ENCODE measurements at regions not wholly inside any gene's neighbourhood (a gene's known extent, or its start where the extent isn't known, plus 50 kb on each side); places are given as distances from the start of the nearest gene placed in this dataset.

- DNase-seq (ENCODE audit: low spot score) = no peak
Observed at GRCh38 chr5:107263387-107264018, 407.2 kb downstream of the EFNA5 start.

DNA sequence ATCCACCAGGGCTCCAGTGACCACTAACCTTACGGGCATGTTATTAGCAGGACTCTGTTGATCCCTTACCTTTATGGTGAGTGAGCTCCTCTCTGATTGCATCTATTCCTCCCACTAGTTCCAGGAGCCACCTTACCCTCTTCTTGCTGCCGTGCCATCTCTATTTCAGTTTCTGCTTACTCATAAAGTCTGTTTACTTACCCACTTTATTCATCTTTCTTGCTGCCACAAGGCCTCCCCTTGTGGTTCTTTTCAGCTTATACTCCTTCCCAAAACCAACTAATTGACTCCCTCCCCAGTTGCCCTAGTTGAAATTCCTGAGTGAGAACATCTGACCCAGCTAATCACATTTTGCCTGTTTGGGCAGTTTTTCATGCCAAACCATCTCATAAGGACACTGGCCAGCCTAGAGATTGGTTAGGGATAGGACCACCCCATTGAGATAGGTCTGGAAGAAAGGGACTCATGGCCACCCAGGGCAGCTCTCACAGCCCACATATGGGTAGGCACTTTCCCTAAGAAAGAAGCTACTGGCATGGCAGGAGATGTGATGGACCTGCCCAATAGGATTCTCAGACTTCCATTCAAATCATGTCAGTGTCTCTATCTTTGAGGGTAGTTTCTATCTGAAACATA lies 412.7 kb downstream of the EFNA5 start:
- DNase-seq (ENCODE audit: low spot score) = no peak

GRCh38 chr5:107254902-107255234 lies 415.9 kb downstream of the EFNA5 start:
- no peak for DNase-seq (ENCODE audit: low spot score)

DNA sequence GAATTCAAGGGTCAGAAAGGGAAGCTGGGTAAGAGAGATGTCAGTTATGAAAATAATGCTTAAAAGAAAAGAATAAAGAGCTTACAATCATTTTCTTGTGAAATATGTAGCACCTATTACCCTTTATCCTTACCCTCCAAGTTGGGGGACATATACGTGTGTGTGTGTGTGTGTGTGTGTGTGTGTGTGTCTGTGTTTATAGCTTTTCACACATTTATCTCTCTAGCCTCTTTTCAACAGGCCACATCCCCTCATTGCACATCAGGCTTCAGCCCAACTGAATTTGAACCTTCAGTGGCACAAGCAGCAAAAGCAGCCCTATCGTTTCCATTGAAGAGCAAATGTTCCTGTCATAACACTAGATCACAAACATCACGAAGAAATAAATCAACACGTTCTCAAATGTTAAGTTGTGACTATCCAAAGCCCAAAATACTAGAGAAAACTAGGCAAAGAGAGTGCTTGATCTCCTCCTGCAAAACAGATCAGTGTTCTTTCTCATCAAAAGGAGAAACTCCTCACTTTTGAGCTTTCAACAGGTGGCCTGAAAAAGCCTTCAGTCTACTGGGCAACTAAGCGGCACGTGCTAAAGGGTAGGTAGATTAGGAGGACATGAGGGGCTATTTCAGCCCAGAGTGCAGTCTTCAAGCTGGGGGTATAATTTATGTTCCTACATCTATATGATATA lies 416.4 kb downstream of the EFNA5 start:
- no peak for DNase-seq (ENCODE audit: low spot score)

DNA sequence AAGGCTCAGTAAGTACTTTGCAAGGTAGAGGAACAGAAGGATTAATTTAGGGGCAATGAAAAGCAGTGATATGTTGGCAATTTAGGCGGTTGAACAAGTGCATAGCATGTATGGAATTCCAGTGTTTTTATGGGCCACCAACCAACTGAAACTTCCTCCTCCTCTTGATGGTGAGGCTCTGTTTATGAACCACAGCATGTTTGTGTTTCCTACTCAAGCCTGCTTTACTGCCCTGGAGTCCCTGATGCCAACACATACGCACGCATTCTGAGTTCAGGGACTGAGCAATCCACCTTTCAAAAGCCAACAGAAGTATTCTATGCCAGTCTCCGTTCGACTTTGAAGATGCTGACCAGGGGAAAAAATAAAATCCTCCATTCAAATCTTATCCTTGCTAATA lies 417.5 kb downstream of the EFNA5 start:
- DNase-seq (ENCODE audit: low spot score) = no peak

GRCh38 chr5:107251151-107251550 lies 419.6 kb downstream of the EFNA5 start:
- DNase-seq (ENCODE audit: low spot score) = no peak

- peak; percentile 15 for DNase-seq (ENCODE audit: low spot score)
Observed at GRCh38 chr5:107248066-107248695, 422.6 kb downstream of the EFNA5 start.

GRCh38 chr5:107247427-107247826 lies 423.3 kb downstream of the EFNA5 start:
- no peak for DNase-seq (ENCODE audit: low spot score)

GRCh38 chr5:107243220-107243579 lies 427.5 kb downstream of the EFNA5 start:
- DNase-seq (ENCODE audit: low spot score) = no peak

DNA sequence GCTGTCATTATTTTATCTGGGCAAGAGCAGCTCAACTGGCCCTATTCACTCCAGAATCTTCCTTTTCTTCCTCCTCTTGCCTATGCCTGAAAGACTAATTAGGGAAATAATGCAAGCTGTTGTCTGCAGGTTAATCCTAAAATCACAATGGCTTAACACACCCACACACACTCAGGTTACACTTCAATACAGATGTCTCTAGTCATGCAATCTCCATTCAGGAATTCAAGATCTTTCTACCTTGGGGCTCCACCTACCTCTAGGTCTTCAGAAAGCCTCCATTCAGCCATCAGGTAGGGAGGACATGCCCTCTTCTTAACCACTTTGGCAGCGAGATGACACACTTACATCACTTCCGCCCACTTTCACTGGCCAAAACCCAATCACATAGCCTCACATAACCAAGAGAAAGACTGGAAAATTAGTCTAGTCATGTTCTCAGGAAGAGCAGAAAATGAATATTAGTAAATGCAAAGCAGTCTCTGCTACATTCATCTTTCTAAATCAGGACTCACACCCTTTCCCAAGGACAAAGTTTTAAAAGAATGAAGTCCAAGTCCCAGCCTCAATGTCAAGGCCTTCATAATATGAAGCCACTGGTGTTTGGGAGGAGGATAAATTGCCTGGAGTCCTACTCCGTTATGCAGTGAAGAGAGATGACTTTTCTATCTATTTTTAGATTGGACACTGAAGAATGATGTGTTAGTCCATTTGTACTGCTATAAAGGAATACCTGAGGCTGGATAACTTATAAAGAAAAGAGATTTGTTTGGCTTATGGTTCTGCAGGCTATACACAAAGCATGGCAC lies 428.1 kb downstream of the EFNA5 start:
- no peak for DNase-seq (ENCODE audit: low spot score)

GRCh38 chr5:107241841-107242240 lies 428.9 kb downstream of the EFNA5 start:
- no peak for DNase-seq (ENCODE audit: low spot score)

DNA sequence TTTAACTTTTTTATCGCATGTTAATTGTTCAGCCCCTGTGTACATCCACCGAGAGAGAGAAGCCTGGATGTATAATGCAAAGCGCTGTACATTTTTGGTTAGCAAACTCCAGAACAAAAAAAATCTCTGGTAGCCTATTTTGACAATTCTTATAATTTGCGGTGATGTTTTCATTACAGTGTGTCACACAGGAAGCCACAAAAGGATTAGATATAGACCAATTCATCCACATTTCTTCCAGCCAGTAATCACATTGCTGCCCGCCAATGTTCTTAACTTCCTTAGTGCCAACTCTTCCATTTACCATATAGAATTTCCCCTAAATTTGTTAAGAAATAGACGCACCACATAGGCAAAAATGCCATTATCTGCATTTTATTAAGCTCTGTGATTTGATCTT lies 435.6 kb downstream of the EFNA5 start:
- DNase-seq (ENCODE audit: low spot score) = no peak

DNA sequence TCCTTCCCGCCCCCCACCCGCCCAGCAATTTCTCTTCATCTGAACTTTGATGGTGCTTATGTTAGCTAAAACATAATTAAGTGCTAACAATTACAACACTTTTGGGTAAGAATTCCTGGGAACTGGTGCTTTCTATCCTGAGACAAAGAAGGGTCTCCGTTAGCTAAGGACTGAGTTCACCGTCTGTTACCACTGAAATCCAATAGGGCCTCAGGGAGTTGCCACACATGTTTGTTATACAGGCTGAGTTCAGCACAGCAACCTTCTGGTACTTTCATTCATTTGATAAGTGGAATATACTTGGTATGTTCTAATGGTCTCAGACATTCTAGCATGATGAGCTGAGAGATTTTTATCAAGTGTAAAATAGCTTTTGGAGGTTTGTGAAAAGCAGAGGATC lies 437.9 kb downstream of the EFNA5 start:
- no peak for DNase-seq (ENCODE audit: low spot score)

DNA sequence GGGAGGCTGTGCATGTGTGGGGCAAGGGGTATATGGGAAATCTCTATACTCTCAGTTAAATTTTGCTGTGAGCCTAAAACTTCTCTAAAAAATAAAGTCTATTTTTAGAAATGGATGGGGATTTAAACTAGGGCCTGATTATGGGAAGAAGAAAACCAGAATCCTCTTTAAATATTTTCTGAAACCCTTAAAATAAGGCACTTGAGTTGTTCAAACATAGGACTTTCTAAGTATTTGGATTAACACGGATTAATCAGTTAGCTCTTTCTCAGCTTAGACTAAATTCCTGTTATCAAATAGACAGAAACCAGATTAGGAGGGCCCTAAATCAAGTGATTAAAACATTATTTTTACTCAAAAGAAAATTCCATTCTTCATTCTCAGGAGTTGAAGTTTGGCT lies 438.4 kb downstream of the EFNA5 start:
- DNase-seq (ENCODE audit: low spot score) = no peak

DNA sequence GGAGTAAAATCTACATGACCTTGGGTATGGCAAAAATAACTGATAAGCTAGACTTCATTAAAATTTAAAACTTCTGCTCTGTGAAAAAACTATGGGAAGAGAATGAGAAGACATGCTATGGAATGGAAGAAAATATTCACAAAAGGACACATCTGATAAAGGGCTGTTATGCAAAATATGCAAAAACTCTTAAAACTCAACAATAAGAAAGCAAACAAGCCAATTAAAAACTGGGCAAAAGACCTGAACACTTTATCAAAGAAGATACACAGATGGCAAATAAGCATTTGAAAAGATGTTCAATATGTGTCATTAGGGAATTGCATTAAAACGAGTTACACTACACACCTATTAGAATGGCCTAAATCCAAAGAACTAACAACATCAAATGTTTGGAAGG lies 439.5 kb downstream of the EFNA5 start:
- no peak for DNase-seq (ENCODE audit: low spot score)

GRCh38 chr5:107230367-107230766 lies 440.4 kb downstream of the EFNA5 start:
- DNase-seq (ENCODE audit: low spot score) = no peak

- DNase-seq (ENCODE audit: low spot score) = no peak
Observed at GRCh38 chr5:107228226-107228625, 442.5 kb downstream of the EFNA5 start.

- DNase-seq (ENCODE audit: low spot score) = no peak
Observed at GRCh38 chr5:107224272-107224671, 446.5 kb downstream of the EFNA5 start.

GRCh38 chr5:107223066-107223465 lies 447.7 kb downstream of the EFNA5 start:
- DNase-seq (ENCODE audit: low spot score) = no peak

DNA sequence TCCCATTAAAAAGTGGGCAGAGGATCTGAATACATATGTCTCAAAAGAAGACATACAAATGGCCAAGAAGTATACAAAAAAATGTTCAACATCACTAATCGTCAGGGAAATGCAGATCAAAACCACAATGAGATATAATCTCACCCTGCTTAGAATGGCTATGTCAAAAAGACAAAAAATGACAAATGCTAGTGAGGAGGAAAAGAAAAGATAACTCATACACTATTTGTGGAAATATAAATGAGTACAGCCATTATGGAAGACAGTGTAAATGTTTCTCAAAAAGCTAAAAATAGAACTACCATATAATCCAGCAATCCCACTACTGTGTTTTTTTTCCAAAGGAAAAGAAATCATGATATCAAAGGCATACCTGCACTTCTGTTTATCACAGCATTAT lies 450.7 kb downstream of the EFNA5 start:
- DNase-seq (ENCODE audit: low spot score) = no peak

DNA sequence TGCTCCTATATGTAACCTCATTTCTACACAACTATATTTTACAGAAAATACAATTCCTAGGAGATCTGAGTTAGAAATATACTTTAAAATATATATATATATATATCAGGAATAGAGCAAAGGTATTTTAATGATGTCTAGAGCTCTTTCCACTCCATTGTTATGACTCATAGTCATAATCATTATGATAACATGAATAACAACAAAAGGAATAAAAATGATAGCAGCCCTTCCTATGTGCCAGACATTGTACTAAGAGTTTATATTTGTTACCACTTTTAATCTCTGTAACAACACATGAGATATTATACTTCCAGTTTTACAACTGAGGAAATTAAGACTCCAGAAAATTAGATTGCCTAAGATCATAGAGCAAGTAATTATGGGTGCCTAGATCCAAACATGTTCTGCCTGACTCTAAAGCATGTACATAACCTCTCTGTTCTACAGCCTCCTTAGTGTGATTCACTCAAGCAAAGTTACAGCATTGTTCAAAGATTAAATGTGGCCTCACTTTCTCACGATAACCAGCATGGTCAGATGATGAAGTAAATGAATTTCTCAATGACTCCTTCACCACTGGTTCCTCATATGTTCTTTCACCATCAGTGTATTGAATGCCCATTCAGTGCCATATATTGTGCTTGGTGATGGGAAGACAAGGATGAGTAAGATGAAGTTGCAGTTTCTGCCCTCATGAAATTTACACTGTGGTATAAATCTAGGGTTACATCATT lies 452.1 kb downstream of the EFNA5 start:
- no peak for DNase-seq (ENCODE audit: low spot score)

GRCh38 chr5:107217721-107218130 lies 453.0 kb downstream of the EFNA5 start:
- DNase-seq (ENCODE audit: low spot score) = peak; percentile 23
